EH (cell line): ENCODE measurements at regions not wholly inside any gene's neighbourhood (a gene's known extent, or its start where the extent isn't known, plus 50 kb on each side); places are given as distances from the start of the nearest gene placed in this dataset.

ENCODE experiments used
- DNase-seq: peaks from one replicate; pipeline ENCODE4 v3.0.0-alpha.2; 2015; ENCODE audit warnings: low read depth

DNA sequence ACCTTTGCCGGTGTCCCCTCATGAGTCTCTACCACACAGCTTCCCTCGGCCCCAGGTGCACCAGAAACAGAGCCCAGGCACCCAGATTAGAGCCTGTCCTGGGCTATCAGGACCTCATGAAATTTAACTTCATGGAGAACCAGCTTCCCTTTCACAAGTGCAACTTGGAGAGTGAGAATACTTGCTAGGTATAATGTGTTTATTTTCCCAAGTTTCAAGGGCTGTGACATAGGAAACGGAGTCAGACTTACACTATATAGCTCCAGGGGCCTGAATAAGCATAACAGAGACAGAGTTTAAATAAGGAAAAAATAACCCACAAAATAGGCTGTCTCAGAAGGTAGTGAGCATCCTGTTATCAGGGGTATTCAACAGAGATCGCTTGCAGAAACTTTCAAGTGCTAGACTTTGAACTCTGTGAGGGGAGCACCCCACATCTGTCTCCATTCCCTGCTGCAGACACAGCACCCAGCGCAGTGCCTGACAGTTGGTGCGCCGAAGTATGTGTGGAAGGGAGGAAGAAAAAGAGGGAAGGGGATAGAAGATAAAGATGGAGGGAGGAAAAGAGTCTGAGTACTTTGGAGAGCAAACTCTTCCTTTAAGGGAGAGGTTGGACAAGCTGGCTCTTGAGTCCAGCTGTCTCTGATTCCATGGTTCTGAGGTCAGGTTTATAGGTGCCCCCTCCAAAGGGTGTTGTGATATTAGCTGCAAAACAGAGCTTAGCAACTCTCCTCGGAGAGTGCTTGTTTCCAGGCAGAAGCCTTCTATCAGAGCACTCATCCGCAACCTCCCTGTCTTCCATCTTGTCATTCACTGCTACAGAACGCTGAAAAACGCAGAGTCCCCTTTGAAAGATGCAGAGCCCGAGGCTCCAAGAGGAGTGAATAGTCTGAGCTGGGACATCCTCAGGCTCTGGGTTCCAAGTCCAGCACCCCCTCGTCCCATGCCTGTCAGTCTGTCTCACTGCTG is 84.8 kb downstream of the CPN2 start:
- DNase-seq = no peak

DNA sequence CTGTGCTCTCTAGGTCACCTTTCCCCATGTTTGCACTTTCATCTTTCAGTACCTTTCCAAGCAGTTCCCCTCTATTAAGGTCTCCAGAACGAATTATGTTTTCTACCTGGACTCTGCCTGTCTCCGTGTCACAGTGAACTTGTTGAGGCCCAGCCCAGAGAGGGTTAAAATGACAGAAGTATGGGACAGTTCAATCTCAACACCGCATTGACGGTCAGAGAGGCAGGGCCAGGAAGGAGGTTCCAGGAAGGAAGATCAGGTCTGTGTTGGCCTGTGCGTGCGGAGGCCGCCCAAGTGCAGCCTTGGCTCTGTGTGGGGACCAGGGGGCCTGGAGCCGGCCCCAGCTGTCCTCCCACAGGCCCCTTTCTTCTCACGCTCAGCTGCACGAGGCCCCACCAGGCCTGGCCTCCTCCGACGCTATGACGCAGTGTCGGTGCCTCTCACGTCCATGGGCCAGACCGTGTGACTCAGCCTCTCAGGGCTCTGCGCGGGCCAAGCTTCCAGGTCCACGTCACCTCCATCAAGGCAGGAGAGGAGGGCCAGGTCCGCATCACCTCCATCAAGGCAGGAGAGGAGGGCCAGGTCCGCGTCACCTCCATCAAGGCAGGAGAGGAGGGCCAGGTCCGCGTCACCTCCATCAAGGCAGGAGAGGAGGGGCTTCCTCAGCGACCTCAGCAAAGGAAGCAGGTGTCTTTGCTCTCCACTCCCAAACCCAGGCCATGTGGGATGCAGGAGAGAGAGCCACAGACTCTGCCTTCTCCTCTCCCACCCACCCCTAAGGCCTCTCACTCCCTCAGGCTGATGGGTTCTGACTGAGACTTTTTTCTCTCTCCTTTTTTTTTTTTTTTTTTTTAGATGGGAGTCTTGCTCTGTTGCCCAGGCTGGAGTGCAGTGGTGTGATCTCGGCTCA is 83.1 kb downstream of the CPN2 start:
- DNase-seq = no peak

DNA sequence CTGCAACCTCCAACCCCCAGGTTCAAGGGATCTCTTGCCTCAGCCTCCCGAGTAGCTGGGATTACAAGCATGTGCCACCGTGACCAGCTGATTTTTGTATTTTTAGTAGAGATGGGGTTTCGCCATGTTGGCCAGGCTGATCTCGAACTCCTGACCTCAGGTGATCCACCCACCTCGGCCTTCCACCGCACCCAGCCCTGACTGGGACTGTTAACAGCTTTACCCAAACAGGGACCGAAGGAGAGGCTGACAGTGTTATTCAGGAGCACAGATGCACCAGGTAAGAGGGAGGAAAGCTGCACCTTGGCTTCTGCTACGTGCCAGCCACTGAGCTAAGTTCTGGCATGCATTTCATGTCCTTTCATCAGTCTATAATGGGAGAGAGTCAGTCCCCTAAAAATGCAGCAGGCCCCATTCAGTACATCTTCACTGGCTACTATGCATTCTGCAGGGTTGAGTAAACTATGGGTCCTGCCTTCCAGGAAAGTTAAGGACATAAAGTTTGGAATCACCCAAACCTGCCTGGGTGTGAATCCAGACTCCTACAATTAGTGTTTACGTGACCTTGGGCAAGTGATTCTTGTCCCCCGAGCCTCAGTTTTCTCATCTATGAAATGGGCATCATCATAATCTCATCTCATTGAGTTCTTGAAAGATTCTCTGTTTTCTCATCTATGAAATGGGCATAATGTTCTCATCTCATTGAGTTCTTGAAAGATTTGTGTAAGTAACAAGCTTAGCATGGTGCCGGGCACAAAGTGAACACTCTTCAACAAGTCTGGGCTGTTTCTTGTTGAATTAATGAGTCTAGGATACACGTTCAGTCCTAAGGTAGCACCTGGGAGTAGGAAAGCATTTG is 82.2 kb downstream of the CPN2 start:
- DNase-seq = no peak

DNA sequence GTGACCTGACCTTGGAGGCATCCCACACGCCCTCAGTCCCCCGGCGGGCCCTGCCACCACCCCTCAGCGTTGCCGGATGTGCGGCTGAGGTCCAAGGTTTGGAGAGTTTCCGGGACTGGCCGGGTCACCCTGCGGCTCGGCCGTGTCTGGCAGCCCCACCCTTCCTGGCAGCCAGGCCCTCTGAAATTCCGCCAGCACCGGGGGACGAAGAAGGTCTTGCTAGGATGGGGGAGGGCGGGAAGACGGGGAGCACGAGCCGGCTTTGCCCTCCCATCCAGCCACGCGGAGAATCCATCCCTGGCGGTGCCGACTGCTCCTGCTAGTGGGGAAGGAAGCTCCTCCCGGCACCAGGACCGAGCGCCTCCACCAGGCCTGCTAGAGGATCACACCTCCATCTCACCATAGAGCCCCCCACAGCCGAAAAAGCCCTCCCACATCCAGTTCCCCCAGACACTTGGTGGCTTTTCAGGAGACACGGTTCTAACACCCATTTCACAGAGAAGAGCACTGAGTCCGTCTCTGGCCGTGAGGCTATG is 81.5 kb downstream of the CPN2 start:
- DNase-seq = peak; percentile 30

DNA sequence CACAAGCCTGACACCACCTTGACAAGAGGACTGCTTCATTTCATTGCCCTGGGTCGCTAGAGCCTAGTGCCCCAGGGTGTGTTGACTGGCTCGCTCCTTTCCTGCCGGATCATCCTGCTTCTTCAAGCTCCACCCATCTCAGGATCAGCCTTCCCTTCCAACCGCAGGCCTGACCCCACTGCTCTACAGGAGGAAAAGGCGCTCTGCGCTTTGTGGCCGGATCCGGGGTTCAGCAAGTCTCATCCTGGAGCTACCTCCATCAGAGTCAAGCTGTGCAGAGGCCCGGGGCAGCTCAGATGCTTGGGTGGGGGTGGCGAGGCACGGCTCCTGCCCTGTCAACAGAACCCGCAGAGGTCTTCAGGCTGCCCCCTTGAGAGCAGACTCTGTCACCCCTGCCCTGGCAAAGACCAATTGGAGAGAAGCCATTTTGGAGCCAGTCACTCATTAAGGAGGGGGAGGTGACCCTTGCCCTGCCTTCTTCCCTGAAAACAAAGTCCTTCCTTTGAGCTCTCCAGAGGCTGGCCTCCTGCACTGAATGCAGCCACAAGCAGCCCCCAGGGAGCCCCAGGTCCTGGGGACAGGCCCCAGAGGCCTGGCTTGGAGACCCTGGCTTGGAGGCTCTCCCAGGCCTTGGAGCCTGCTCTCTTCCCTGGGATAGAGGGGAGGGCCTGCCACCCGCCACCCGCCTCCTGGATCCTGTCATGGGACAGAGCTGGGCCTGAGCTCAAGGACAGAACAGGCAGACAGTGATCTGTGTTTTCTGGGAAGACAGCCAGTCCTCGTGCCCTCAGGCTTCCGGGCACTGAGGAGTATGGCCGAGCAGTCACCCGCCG is 80.3 kb downstream of the CPN2 start:
- DNase-seq = peak; percentile 52

DNA sequence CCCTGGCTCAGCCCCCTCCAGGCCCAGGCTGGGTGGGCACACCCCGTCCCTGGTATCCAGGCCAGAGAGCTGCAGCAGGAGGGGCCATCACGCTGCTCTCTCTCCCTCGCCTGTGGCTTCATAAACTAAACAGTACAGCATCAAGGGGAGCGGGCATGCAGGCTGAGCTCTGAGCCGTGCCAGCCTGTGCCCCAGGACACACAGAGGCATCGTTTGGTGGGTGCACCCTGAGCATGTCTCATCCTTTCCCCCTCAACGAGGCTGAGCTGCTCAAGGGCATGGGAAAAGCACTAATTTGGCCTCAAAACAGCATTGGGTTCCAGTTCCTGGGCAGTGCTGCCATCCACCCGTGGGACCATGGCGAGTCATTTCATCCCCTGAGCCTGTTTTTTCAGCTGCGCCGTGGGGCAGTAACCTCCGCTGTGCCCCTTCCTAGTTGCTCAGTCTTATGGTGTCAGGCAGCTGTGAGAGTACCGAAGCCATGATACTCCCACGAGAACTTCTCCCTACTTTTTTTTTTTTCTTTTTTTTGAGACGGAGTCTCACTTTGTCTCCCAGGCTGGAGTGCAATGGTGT is 79.6 kb downstream of the CPN2 start:
- no peak for DNase-seq

DNA sequence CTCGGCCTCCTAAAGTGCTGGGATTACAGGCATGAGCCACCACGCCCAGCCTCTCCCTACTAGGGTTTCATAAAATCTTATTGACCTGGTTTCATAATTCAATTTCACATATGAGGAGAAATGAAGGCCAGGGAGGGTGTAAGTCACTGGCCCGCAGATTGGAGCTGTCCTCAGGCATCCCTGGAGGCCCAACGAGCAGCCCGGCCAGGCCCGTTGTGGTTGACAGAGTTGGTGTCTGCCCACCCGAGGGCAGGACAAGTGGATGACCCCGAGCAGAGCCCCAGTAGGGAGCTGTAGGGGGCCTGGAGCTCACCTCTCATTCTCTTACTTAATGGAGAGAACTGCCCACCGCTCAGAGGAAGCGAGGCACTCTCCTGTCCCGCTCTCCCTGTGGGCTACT is 78.9 kb downstream of the CPN2 start:
- no peak for DNase-seq

DNA sequence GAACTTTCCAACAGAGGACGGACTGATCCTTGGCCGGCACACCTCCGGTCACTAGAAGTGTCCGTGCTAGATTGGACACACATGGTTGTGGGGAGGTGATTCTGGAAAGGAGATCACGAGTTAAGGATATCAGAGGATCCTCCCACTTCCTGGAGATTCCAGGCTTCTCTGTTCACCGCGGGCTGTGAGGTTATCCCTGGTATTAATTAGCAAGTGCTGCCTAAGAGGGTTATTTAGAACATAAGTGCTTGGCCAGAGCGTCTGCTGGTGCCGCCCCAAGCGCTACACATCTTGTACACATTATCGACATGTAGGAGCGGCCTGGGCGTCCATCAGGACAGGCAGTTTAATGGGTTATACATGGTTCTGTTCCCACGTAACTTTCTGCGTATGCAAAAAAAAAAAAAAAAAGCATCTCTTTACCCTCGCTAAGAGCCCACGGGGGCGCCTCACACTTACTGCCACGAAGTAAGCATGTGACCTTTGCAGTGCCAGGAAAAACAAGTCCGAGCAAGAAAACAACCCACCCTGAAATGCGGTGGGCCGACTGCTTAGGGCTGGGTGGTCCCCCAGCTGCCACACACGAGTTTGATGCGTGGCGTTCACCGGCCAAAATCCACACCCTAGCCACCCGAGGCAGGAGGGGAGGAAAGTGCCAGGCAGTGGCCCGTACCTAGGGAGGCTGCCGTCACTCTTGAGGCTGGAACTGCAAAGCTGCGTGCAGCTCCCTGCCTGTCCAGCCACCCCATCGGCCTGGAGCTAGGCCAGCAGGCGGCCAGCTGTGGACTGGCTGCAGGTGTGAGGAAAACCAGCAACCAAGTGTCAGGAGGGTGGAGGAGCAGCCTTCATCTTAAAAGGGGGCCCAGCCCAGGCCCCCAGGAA is 78.0 kb downstream of the CPN2 start:
- DNase-seq = peak; percentile 58

DNA sequence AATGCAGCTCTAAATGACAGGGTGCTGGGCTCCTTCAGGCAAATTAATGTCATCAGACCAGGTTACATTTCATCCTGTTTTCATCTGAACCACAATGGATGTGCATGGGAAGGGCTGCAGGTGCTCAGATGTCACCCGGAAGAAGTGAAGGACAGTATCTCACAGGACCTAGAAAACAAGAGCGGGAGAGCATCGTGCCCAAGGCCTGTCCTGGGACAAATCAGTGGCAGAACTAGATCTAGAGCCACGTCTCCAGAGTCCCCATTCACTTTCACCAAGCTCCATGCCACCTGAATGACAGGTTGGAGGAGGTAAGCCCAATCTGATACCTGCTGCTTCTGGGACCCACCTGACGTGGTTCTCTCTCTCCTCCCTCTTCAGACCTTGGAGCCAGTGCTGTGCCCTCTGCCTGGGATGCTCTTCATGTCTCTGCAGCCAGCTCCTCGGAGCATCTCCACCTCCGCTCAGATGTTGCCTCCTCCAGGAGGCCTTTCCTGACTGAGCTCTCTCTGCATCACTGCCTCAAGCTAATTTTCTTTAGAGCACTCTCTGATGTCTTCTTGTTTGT is 77.3 kb downstream of the CPN2 start:
- no peak for DNase-seq

DNA sequence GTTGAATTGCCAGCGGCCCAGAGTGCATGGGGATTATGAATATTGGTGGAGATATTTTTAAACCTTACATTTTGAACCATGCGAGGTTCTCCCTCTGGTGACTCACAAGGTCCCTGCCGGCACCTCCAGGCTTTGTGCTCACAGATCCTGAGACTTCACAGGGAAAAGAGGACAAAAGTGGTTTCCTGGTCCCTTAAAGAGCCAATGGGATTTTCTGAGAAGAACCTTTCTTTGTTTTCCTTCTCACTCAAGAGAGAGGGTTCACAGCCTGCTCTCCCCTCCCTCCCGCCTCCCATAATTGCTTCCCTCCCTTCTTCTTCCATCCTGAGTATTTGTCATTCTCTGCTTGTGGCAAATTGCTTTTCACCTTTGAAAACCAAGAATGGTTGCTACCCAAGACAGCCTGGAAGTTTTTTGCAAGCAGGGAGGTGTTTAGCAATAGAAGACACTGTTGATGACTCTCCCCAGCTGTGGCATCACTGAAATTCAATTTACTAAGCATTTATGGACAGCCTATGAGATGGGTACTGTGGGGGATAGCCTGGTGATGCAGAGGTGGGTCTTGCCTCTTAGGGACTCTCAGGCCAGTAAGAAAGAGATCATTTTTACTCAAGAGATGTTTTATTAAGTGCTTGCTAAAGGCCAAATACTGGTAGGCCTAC is 76.6 kb downstream of the CPN2 start:
- no peak for DNase-seq

DNA sequence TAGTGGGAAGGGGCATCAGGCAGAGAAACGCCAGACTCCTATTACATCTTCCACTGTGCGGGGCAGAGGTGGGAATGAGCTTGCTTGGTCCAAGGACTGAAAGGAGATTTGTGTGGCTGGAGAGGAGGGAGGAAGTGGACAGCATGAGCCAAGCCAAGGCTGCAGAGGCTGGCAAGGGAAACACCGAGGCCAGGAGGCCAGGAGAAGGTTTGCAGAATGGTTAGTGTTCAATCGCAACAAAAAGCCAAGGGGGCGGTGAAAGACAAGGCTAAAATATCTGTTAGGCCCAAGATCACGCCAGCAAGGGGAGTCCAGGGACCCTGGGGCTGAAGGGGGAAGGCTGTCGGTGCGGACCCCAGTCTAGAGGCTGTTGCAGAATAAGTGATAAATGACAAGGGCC is 75.8 kb downstream of the CPN2 start:
- peak; percentile 38 for DNase-seq

DNA sequence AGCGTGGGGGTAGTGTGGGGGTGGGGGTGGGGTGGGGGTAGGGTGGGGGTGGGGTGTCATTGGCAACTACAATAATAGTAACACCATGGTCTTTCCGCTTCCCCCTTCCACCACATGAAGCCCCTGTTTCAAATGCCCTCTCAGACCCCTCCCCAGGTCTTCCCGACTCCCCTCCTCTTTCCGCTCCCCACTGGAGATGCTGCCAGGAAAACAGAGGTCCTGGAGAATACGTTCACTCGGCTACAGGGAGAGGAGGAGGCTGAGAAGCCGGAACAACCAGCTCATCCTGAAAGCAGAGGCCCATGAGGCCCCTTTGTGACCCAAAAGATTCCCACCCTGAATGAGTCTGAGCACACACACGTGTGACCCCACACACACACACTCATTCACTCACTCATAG is 75.4 kb downstream of the CPN2 start:
- no peak for DNase-seq

DNA sequence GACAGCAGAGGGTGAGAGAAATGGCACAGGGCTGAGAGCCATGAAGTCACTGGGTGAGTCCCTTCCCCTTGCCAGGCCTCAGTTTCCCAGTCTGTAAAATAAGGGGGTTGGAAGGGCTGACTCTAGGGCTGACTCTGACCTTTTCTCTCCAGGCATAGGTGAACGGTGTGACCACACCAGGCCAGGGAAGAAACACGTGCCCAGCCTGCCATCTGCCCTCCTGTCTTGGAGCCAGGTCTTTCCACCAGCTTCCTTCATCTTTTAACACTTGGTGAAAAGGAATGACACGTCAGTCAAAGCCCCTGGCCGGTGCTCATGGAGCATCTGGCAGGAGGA is 74.4 kb downstream of the CPN2 start:
- DNase-seq = no peak

DNA sequence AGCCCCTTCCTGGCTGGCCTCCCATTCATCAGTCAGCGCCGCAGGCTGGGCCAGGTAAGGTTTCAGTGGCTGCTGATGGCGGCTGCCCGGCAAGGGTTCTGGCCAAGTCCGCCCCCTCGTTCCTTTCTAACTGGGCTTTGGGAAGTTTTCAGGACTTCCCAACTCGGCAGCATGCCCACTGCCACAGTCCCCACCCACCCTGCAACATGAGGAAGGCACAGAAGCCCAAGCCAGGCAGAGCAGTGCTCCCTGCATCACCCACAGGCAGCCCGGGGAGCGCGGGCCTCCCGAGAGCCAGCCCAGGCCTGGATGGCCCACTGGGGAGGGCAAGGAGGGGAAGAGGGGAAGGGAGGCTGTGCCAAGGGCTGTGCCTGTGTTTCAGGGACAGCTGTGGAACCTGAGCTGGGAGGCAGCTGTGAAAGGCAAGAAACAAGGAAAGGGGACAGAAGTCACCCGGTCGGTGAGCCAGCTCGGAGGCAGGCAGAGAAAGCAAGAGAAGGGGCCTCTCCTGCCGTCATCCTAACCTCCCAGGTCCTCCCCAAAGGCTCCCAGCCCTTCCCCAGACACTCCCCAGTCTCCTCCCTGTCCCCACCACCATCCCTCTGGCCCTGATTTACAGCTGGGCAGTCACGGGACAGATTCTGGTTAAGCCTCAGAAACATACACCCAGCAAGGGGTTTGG is 73.9 kb downstream of the CPN2 start:
- no peak for DNase-seq

DNA sequence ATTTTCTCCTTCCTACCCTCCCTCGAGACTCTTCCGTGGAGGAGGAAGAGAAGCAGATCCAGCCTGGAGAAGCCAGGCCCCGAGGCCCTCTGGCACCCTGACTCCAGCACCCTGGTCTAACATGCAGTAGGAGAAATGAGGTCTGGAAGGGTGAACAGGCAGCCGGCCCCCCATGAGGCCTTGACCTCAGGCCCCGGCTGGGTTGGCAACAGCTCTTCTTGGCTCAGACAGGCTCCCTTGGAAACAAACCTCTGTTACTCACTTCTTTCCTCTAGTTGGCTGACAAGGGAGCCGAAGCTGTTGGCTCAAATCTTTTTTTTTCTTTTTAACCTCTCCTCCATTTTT is 73.4 kb downstream of the CPN2 start:
- no peak for DNase-seq

DNA sequence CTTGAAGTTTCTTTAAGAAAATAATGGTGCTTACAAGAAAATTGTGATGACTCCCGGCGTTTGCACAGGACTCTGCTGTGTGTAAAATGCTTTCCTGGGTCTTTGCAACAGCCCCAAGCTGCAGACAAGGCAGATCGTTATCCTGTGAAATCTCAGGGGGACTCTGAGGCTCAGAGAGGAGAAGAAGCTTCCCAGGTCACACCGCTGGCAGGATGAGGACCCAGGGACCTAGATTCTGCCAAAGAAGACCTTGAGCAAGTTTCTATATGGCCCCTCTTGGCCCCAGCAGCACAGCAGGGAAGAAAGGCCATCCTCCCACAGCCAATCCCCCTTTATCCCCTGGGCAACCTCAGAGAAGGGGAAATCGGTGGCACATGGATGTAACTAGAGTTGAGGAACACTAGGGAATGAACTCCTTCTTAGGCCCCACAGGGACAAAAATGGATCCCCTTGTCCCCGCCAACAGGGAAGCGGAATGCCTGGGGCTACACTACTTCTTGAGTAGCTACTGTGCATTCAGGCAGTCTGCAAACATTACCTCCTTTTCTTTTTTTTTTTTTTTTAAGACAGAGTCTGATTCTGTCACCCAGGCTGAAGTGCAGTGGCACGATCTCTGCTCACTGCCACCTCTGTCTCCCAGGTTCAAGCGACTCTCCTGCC is 72.8 kb downstream of the CPN2 start:
- DNase-seq = no peak

DNA sequence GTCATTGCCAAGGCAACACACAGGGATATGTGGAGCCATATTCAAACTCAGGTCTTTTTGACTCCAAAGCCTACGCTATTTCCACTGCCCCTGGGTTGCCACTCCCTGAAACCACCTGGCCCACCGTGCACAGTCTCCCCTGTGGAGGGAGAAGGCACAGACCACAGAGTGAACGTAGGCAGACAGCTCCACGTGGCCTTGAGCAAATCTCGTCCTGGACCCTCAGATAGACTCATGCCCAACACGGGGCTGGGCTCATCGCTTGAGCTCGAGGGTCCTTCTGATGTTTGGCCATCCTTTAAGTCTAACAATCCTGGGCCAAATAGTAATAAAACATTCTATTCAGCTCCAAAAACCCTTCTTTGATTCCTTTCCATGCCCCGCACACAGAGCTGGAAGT is 72.0 kb downstream of the CPN2 start:
- DNase-seq = no peak
